GM12878 (cell line): ENCODE measurements at regions not wholly inside any gene's neighbourhood (a gene's known extent, or its start where the extent isn't known, plus 50 kb on each side); places are given as distances from the start of the nearest gene placed in this dataset.

ENCODE experiments used
- ATAC-seq: fragments of 200-7000 bp; cut with Tn5 transposase; 3 replicates; pipeline ENCODE4 v1.9.1; 2020; ENCODE audit warnings: mild to moderate bottlenecking, moderate library complexity
- BruUV-seq: library from RNA; stranded (reverse); fragments of 400-500 nt; replicated peaks from 2 replicates; lab custom pipeline; 2021; lab: Mats Ljungman, UMichigan
- CTCF ChIA-PET: fragments of 300-600 bp; sonication (Branson Sonifier 250); formaldehyde crosslinking; extraction: SDS; loops from one replicate; lab custom pipeline; 2021; ENCODE audit warnings: inconsistent platforms; lab: Yijun Ruan, JAX
- POLR2A ChIA-PET: fragments of 350-600 bp; formaldehyde crosslinking; extraction: SDS; loops from one replicate; lab custom pipeline; 2021; ENCODE audit warnings: inconsistent platforms; lab: Charles Lee
- RAD21 ChIA-PET: fragments of 300-600 bp; sonication (Branson Sonifier 250); formaldehyde crosslinking; loops from one replicate; lab custom pipeline; 2023; ENCODE audit warnings: antibody characterized with exemption; ENCODE audit not compliant: unreplicated experiment; lab: Charles Lee
- SMC1A ChIA-PET: fragments of 300-600 bp; sonication (Branson Sonifier 250); formaldehyde crosslinking; loops from one replicate; lab custom pipeline; 2023; ENCODE audit not compliant: unreplicated experiment, uncharacterized antibody; lab: Charles Lee
- DNase-seq: peaks from one replicate; pipeline ENCODE4 v3.0.0-alpha.2; 2011; ENCODE audit warnings: low read depth, low spot score
- FAIRE-seq: peaks from 3 replicates; lab custom pipeline; 2011; peaks lifted over from hg19 to GRCh38; lab: Jason Lieb, UNC
- H2AFZ ChIP-seq: 2 replicates; pipeline ENCODE4 v1.6.0; 2011; ENCODE audit warnings: low read depth, low read length, control low read depth; ENCODE audit not compliant: control insufficient read depth
- H3K27ac ChIP-seq: 2 replicates; pipeline ENCODE4 v1.5.1; 2011; ENCODE audit warnings: control low read depth; ENCODE audit not compliant: control insufficient read depth, insufficient read depth
- H3K27me3 ChIP-seq, 2 experiments: replicated peaks in 1 of 2; 2 replicates each; pipeline versions ENCODE4 v1.6.0 to v1.6.1; 2011; ENCODE audit warnings: low read length in 1 of 2; ENCODE audit not compliant: control insufficient read depth in 2 of 2, insufficient read depth in 2 of 2
- H3K36me3 ChIP-seq, 2 experiments: 2 replicates each; pipeline ENCODE4 v1.5.1; 2011; ENCODE audit warnings: low read length in 1 of 2; ENCODE audit not compliant: control insufficient read depth in 2 of 2, insufficient read depth in 2 of 2
- H3K4me1 ChIP-seq: 2 replicates; pipeline ENCODE4 v1.6.1; 2011; ENCODE audit warnings: mild to moderate bottlenecking, low read length, moderate library complexity, mixed read lengths; ENCODE audit not compliant: control insufficient read depth, insufficient read depth
- H3K4me2 ChIP-seq: 2 replicates; pipeline ENCODE4 v1.6.0; 2011; ENCODE audit warnings: control low read depth; ENCODE audit not compliant: control insufficient read depth, insufficient read depth
- H3K4me3 ChIP-seq: fragments of 200-600 bp; sonication (generic); 2 replicates; pipeline ENCODE4 v1.5.1; 2016
- H3K79me2 ChIP-seq: 2 replicates; pipeline ENCODE4 v1.6.0; 2011; ENCODE audit warnings: low read length; ENCODE audit not compliant: control insufficient read depth, insufficient read depth
- H3K9ac ChIP-seq: 2 replicates; pipeline ENCODE4 v1.8.0; 2011; ENCODE audit warnings: low read length, control low read depth, mixed read lengths; ENCODE audit not compliant: control insufficient read depth, insufficient read depth
- H3K9me3 ChIP-seq: replicated peaks from 3 replicates; pipeline ENCODE4 v1.5.1; 2011; ENCODE audit warnings: mild to moderate bottlenecking, low read length; ENCODE audit not compliant: control insufficient read depth, insufficient read depth
- H4K20me1 ChIP-seq: 2 replicates; pipeline ENCODE4 v1.6.0; 2011; ENCODE audit not compliant: control insufficient read depth, insufficient read depth
- BCL3 ChIP-seq: IDR thresholded peaks from 2 replicates; pipeline ENCODE4 v1.6.1; 2011; ENCODE audit warnings: borderline replicate concordance, low read depth, mild to moderate bottlenecking, moderate library complexity, low read length; ENCODE audit not compliant: insufficient read depth, poor library complexity, severe bottlenecking
- CREM ChIP-seq: IDR thresholded peaks from 2 replicates; pipeline ENCODE4 v1.6.1; 2014; ENCODE audit warnings: antibody characterized with exemption, low read depth
- CTCF ChIP-seq, 3 experiments: IDR thresholded peaks in 2 of 3; conservative IDR thresholded peaks in 1 of 3; 2 replicates each; pipeline ENCODE4 v1.5.1; 2011; ENCODE audit warnings: low read depth in 3 of 3, low read length in 3 of 3, mild to moderate bottlenecking in 3 of 3, control low read depth in 2 of 3, moderate library complexity in 2 of 3, inconsistent platforms in 1 of 3, mixed read lengths in 1 of 3; ENCODE audit not compliant: control insufficient read depth in 2 of 3, insufficient read depth in 1 of 3; ENCODE audit errors: extremely low read depth in 1 of 3
- FOXM1 ChIP-seq: IDR thresholded peaks from 2 replicates; pipeline ENCODE4 v1.6.1; 2012; ENCODE audit warnings: low read depth, mild to moderate bottlenecking, inconsistent platforms, low read length, moderate library complexity
- HDGF ChIP-seq: fragments of 450-650 bp; IDR thresholded peaks from 2 replicates; pipeline ENCODE4 v1.6.1; 2016; ENCODE audit warnings: antibody characterized with exemption
- KDM1A ChIP-seq: fragments of 200-600 bp; sonication (generic); IDR thresholded peaks from 2 replicates; pipeline ENCODE4 v1.6.1; 2016; ENCODE audit warnings: borderline replicate concordance
- MYC ChIP-seq: IDR thresholded peaks from 2 replicates; pipeline ENCODE4 v1.6.1; 2011; ENCODE audit warnings: mild to moderate bottlenecking, low read length, moderate library complexity, inconsistent platforms; ENCODE audit not compliant: insufficient read depth, insufficient replicate concordance, insufficient read length, severe bottlenecking
- NFYB ChIP-seq: IDR thresholded peaks from 2 replicates; pipeline ENCODE4 v1.6.1; 2011; ENCODE audit warnings: low read depth, mild to moderate bottlenecking, low read length, improper control_type of control experiment, moderate library complexity; ENCODE audit not compliant: insufficient read depth
- PAX8 ChIP-seq: fragments of 450-650 bp; IDR thresholded peaks from 2 replicates; pipeline ENCODE4 v1.6.1; 2017; ENCODE audit warnings: mild to moderate bottlenecking, moderate library complexity
- POU2F2 ChIP-seq: IDR thresholded peaks from 3 replicates; pipeline ENCODE4 v1.6.1; 2011; ENCODE audit warnings: low read depth, mild to moderate bottlenecking, low read length, borderline replicate concordance
- RCOR1 ChIP-seq: conservative IDR thresholded peaks from 2 replicates; pipeline ENCODE4 v1.6.1; 2012; ENCODE audit warnings: low read depth, low read length, improper control_type of control experiment
- RUNX3 ChIP-seq: IDR thresholded peaks from 2 replicates; pipeline ENCODE4 v1.6.1; 2012; ENCODE audit warnings: low read length, inconsistent platforms
- SKIL ChIP-seq: fragments of 450-650 bp; IDR thresholded peaks from 2 replicates; pipeline ENCODE4 v1.6.1; 2017; ENCODE audit warnings: mild to moderate bottlenecking, low read depth, inconsistent platforms; ENCODE audit not compliant: poor library complexity, severe bottlenecking
- SRF ChIP-seq, 2 experiments: IDR thresholded peaks; 2 replicates each; pipeline ENCODE4 v1.6.1; 2011; ENCODE audit warnings: low read depth in 2 of 2, low read length in 2 of 2, mild to moderate bottlenecking in 1 of 2, moderate library complexity in 1 of 2
- TCF7 ChIP-seq: IDR thresholded peaks from 2 replicates; pipeline ENCODE4 v1.6.1; 2014; ENCODE audit warnings: antibody characterized with exemption, borderline replicate concordance
- WGBS: methylation state at CpG from one replicate; pipeline ENCODE4 v1.1.6; 2016; ENCODE audit warnings: low lambda C conversion rate; ENCODE audit not compliant: insufficient replicate concordance, insufficient coverage; ENCODE audit errors: missing lambda C conversion rate; 5-methylcytosine and 5-hydroxymethylcytosine counted together
- in situ Hi-C: fragments of 300-500 bp; cut with MboI; formaldehyde crosslinking; loops from 9 replicates; pipeline ENCODE4 v1.14.3; 2018; ENCODE audit warnings: mixed read lengths
- intact Hi-C: fragments of 100-400 bp; cut with micrococcal nuclease; formaldehyde crosslinking; loops from one replicate; pipeline ENCODE4 v1.14.2; 2022; ENCODE audit not compliant: unreplicated experiment

GRCh38 chr3:106126846-106127235 lies 258.0 kb upstream of the CBLB start (continued):
- TF ChIP-seq SKIL (no peak), RCOR1 (no peak), POU2F2 (no peak)

- 42% methylated on average over 2 of the region's 2 CpGs for WGBS
- no peaks in the 10 kb centered on the region for H3K79me2 ChIP-seq
- no peak for FAIRE-seq
- no peak overlapping the region for H3K27ac ChIP-seq
- H4K20me1 ChIP-seq = no peaks in the 10 kb centered on the region
- no peak overlapping the region for H3K4me3 ChIP-seq
- H3K9me3 ChIP-seq = no peaks in the 10 kb centered on the region; the same call in 1 of the 3 replicates
- H3K4me1 ChIP-seq = no peaks in the 10 kb centered on the region
- no peaks in the 10 kb centered on the region for H3K27me3 ChIP-seq
- in situ Hi-C loops (no loop called here), intact Hi-C loops (no loop called here)
- no TSS peak for BruUV-seq
- ChIA-PET SMC1A (interaction anchor here (1.9 kb wide), 1 partner anchor 10 kb away, joined by 9 read pairs; no protein-coding TSS in a partner anchor), POLR2A (no interaction called here), CTCF (no interaction called here), RAD21 (interaction anchor here (1.4 kb wide), 1 partner anchor 55 kb away, joined by 4 read pairs; no protein-coding TSS in a partner anchor)
- no peak overlapping the region for H3K4me2 ChIP-seq
- H2AFZ ChIP-seq = peak overlapping the region; percentile 10; the same call in 1 of the 2 replicates
- DNase-seq = no peak
- H3K36me3 ChIP-seq = no peaks in the 10 kb centered on the region
- ATAC-seq = no peak
- H3K9ac ChIP-seq = no peak overlapping the region
- TF ChIP-seq HDGF (no peak), PAX8 (no peak), KDM1A (no peak), CTCF (IDR thresholded peaks at IDR 0.05 in 2 of 3, conservative IDR thresholded peaks at IDR 0.05 in 1 of 3; ENCODE audit: control insufficient read depth in 2 of 3, extremely low read depth in 1 of 3, insufficient read depth in 1 of 3, low read depth in 3 of 3, low read length in 3 of 3) (no peak), MYC (no peak), SKIL (no peak), POU2F2 (no peak), CREM (no peak), NFYB (no peak), SRF (IDR thresholded peaks at IDR 0.05; ENCODE audit: low read depth in 2 of 2, low read length in 2 of 2) (no peak), FOXM1 (no peak), TCF7 (no peak), BCL3 (no peak), RUNX3 (no peak)
Measured at GRCh38 chr3:106129939-106130338, 261.1 kb upstream of the CBLB start.
